GM12891 (cell line): ENCODE measurements at regions not wholly inside any gene's neighbourhood (a gene's known extent, or its start where the extent isn't known, plus 50 kb on each side); places are given as distances from the start of the nearest gene placed in this dataset.

Experiments used
- POLR2A ChIP-seq: IDR thresholded peaks from 2 replicates; pipeline ENCODE4 v1.6.1; 2011; ENCODE audit warnings: low read depth, low read length, control low read depth
- SPI1 ChIP-seq: IDR thresholded peaks from 2 replicates; pipeline ENCODE4 v1.6.1; 2011; ENCODE audit warnings: low read depth, low read length, control low read depth
- TAF1 ChIP-seq: IDR thresholded peaks from 2 replicates; pipeline ENCODE4 v1.6.1; 2011; ENCODE audit warnings: low read depth, low read length, control low read depth

- TF ChIP-seq POLR2A (no peak), TAF1 (no peak), SPI1 (no peak)
These were observed 233.6 kb upstream of the MAP3K7 start for GRCh38 chr6:90820436-90820835.
